ENCODE measurements at regions not wholly inside any gene's neighbourhood (a gene's known extent, or its start where the extent isn't known, plus 50 kb on each side); places are given as distances from the start of the nearest gene placed in this dataset.

- TF ChIP-seq CTCF (IDR thresholded peaks at IDR 0.05 in 8 of 11, conservative IDR thresholded peaks at IDR 0.05 in 3 of 11) (no peak), POLR2AphosphoS5 (IDR thresholded peaks at IDR 0.05) (no peak), POLR2A (IDR thresholded peaks at IDR 0.05) (no peak)
Measured at GRCh38 chr1:191160837-191161236, 683.2 kb upstream of the BRINP3 start.
